CD14-positive monocyte (primary cell): ENCODE measurements at regions not wholly inside any gene's neighbourhood (a gene's known extent, or its start where the extent isn't known, plus 50 kb on each side); places are given as distances from the start of the nearest gene placed in this dataset.
"Not testable (repeated sequence)": the region's sequence is repeated elsewhere in the genome, so short reads cannot be mapped to it uniquely, and the experiment has no call there.

ENCODE experiments used
- DNase-seq, 3 donors: peaks; one replicate each; pipeline ENCODE4 v3.0.0-alpha.2; 2011 to 2022
- H2AFZ ChIP-seq: 2 replicates; pipeline ENCODE4 v1.6.0; 2012; ENCODE audit warnings: mild to moderate bottlenecking, low read depth, low read length, inconsistent platforms; ENCODE audit not compliant: insufficient read depth, poor library complexity, severe bottlenecking
- H3K27ac ChIP-seq, 2 donors: 1 replicate in 1 of 2; 2 replicates in 1 of 2; pipeline ENCODE4 v1.5.1; 2012 to 2013; ENCODE audit warnings: low read length in 2 of 2, control low read depth in 1 of 2, inconsistent platforms in 1 of 2, low read depth in 1 of 2, mild to moderate bottlenecking in 1 of 2
- H3K27me3 ChIP-seq, 2 donors: one replicate each; pipeline versions ENCODE4 v1.6.0 to v1.6.1; 2011 to 2013; ENCODE audit warnings: low read length in 2 of 2; ENCODE audit not compliant: control insufficient read depth in 2 of 2, insufficient read depth in 2 of 2
- H3K36me3 ChIP-seq, 2 donors: replicated peaks in 1 of 2; 1 replicate in 1 of 2; 2 replicates in 1 of 2; pipeline versions ENCODE4 v1.5.1 to v1.6.1; 2012 to 2013; ENCODE audit warnings: low read length in 2 of 2, control low read depth in 1 of 2, inconsistent platforms in 1 of 2, mild to moderate bottlenecking in 1 of 2; ENCODE audit not compliant: insufficient read depth in 2 of 2, control insufficient read depth in 1 of 2
- H3K4me1 ChIP-seq, 2 donors: 1 replicate in 1 of 2; 2 replicates in 1 of 2; pipeline versions ENCODE4 v1.5.1 to v1.6.1; 2012 to 2013; ENCODE audit warnings: low read length in 2 of 2, control low read depth in 1 of 2, inconsistent platforms in 1 of 2, mild to moderate bottlenecking in 1 of 2, moderate library complexity in 1 of 2; ENCODE audit not compliant: insufficient read depth in 2 of 2, control insufficient read depth in 1 of 2
- H3K4me2 ChIP-seq: replicated peaks from 2 replicates; pipeline ENCODE3; 2012; ENCODE audit warnings: low read length, moderate library complexity, mild to moderate bottlenecking; ENCODE audit not compliant: poor library complexity, severe bottlenecking; ENCODE audit errors: extremely low read depth
- H3K4me3 ChIP-seq, 3 experiments: fragments of 200-600 bp in 1 of 3; sonication (generic) in 1 of 3; replicated peaks in 1 of 3; 1 replicate in 2 of 3; 2 replicates in 1 of 3; pipeline ENCODE4 v1.5.1; 2011 to 2013; ENCODE audit warnings: low read length in 3 of 3, mild to moderate bottlenecking in 3 of 3, control low read depth in 2 of 3, low read depth in 2 of 3, inconsistent platforms in 1 of 3, moderate library complexity in 1 of 3
- H3K79me2 ChIP-seq: 2 replicates; pipeline ENCODE4 v1.6.0; 2012; ENCODE audit warnings: mild to moderate bottlenecking, control low read depth, inconsistent platforms, low read length, moderate library complexity; ENCODE audit not compliant: insufficient read depth
- H3K9ac ChIP-seq: 2 replicates; pipeline ENCODE4 v1.6.0; 2017; ENCODE audit warnings: low read length, mild to moderate bottlenecking; ENCODE audit not compliant: insufficient read depth, poor library complexity, severe bottlenecking
- H3K9me3 ChIP-seq, 2 donors: replicated peaks in 1 of 2; 1 replicate in 1 of 2; 2 replicates in 1 of 2; pipeline versions ENCODE4 v1.5.1 to v1.6.1; 2012 to 2013; ENCODE audit warnings: low read length in 2 of 2, control low read depth in 1 of 2; ENCODE audit not compliant: control insufficient read depth in 1 of 2, insufficient read depth in 1 of 2
- H4K20me1 ChIP-seq: 2 replicates; pipeline ENCODE4 v1.6.0; 2012; ENCODE audit warnings: mild to moderate bottlenecking, low read length, control low read depth, moderate library complexity; ENCODE audit not compliant: insufficient read depth
- H3K27ac Mint-ChIP-seq, 7 donors: one replicate each; pipeline ENCODE4 v1.8.0; 2020; ENCODE audit warnings: mild to moderate bottlenecking in 7 of 7, mixed read lengths in 7 of 7, moderate library complexity in 6 of 7, inconsistent platforms in 2 of 7
- H3K27me3 Mint-ChIP-seq, 3 donors: one replicate each; pipeline ENCODE4 v1.8.0; 2021 to 2022; ENCODE audit warnings: low read depth in 3 of 3, mild to moderate bottlenecking in 3 of 3, mixed read lengths in 3 of 3, moderate library complexity in 3 of 3, inconsistent platforms in 1 of 3
- H3K36me3 Mint-ChIP-seq, 2 donors: one replicate each; pipeline ENCODE4 v1.8.0; 2020; ENCODE audit warnings: mixed read lengths in 2 of 2, inconsistent platforms in 1 of 2, mild to moderate bottlenecking in 1 of 2
- H3K4me1 Mint-ChIP-seq: one replicate; pipeline ENCODE4 v1.8.0; 2020; ENCODE audit warnings: mild to moderate bottlenecking, mixed read lengths
- H3K4me3 Mint-ChIP-seq, 2 donors: one replicate each; pipeline ENCODE4 v1.8.0; 2020; ENCODE audit warnings: mild to moderate bottlenecking in 2 of 2, mixed read lengths in 2 of 2, moderate library complexity in 1 of 2
- H3K9me3 Mint-ChIP-seq, 7 donors: one replicate each; pipeline ENCODE4 v1.8.0; 2020 to 2022; ENCODE audit warnings: mixed read lengths in 7 of 7, mild to moderate bottlenecking in 6 of 7, moderate library complexity in 6 of 7, inconsistent platforms in 2 of 7
- WGBS: methylation state at CpG from one replicate; pipeline ENCODE4 v1.1.5; 2013; ENCODE audit warnings: missing lambda C conversion rate; ENCODE audit not compliant: insufficient coverage; 5-methylcytosine and 5-hydroxymethylcytosine counted together
- intact Hi-C, 2 donors: fragments of 100-400 bp; cut with micrococcal nuclease; formaldehyde crosslinking; loops; one replicate each; pipeline versions ENCODE4 v1.15.0 to v1.15.1; 2023
- TF ChIP-seq, protein P1 (sequence below): fragments of 200-600 bp; IDR thresholded peaks from one replicate; pipeline ENCODE4 v1.8.0; 2022; ENCODE audit warnings: antibody characterized with exemption, mild to moderate bottlenecking

DNA sequence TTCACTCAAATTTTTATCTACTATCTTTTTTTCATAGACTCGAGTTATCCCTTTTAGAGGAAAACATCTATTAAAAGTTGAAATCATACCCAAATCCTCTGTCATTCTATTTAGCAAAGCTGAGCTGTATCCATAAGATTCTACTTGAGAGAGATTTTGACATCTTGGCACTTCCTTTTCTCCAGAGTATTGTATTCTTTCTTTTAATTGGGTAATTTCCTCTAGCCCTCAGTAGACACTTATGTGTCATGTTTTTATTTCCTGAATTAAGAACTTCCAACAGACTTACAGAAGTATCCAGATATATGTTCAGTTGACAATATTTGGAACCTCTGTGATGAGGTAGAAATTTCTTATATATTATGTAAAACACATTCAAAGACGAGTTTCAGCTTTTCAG is 201.6 kb upstream of the NR3C2 start:
- no peak overlapping the region for H3K27ac Mint-ChIP-seq
- H3K36me3 ChIP-seq = no peaks in the 10 kb centered on the region
- H3K9me3 ChIP-seq = peaks cover 0 to 4% of the 10 kb centered on the region in 2 donors
- no peaks in the 10 kb centered on the region for H3K79me2 ChIP-seq
- H2AFZ ChIP-seq = no peak overlapping the region
- peaks cover 0 to 23% (median 6%) of the 10 kb centered on the region in 7 donors for H3K9me3 Mint-ChIP-seq
- no peak for DNase-seq
- intact Hi-C loops = no loop called here
- no peak overlapping the region for H3K4me3 ChIP-seq
- WGBS = no CpG with 5 or more reads among the region's 2 CpGs
- no peak overlapping the region for H3K4me2 ChIP-seq
- H3K9ac ChIP-seq = no peak overlapping the region
- no peaks in the 10 kb centered on the region for H3K36me3 Mint-ChIP-seq
- H3K4me1 Mint-ChIP-seq = no peaks in the 10 kb centered on the region
- no peaks in the 10 kb centered on the region for H3K27me3 ChIP-seq
- H3K27ac ChIP-seq = no peak overlapping the region
- no peak overlapping the region for H3K4me3 Mint-ChIP-seq
- TF ChIP-seq, protein P1, sequence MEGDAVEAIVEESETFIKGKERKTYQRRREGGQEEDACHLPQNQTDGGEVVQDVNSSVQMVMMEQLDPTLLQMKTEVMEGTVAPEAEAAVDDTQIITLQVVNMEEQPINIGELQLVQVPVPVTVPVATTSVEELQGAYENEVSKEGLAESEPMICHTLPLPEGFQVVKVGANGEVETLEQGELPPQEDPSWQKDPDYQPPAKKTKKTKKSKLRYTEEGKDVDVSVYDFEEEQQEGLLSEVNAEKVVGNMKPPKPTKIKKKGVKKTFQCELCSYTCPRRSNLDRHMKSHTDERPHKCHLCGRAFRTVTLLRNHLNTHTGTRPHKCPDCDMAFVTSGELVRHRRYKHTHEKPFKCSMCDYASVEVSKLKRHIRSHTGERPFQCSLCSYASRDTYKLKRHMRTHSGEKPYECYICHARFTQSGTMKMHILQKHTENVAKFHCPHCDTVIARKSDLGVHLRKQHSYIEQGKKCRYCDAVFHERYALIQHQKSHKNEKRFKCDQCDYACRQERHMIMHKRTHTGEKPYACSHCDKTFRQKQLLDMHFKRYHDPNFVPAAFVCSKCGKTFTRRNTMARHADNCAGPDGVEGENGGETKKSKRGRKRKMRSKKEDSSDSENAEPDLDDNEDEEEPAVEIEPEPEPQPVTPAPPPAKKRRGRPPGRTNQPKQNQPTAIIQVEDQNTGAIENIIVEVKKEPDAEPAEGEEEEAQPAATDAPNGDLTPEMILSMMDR = no peak
- H3K4me1 ChIP-seq = no peaks in the 10 kb centered on the region
- no peaks in the 10 kb centered on the region for H4K20me1 ChIP-seq
- no peaks in the 10 kb centered on the region for H3K27me3 Mint-ChIP-seq

DNA sequence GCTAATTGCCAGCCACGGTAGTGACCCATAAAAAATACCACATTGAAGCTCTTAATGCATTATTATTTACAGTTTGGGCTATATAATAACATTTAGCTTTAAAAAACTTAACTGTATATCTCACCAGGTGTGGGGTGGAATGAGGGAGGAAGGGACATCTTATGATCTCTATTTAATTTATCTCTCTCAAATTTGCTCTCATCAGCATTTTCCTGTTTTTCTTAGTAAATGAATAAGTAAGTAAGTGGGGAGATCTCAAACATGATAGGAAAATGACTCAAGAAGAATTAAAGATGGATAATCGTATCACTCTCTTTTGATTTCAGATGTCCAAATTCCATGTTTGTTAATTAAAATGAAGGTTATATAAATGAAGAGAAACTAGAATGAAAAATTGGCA is 200.7 kb upstream of the NR3C2 start:
- Histone ChIP-seq H4K20me1 (no peaks in the 10 kb centered on the region), H2AFZ (no peak overlapping the region), H3K4me3 (no peak overlapping the region), H3K4me1 (no peaks in the 10 kb centered on the region), H3K27ac (no peak overlapping the region), H3K79me2 (no peaks in the 10 kb centered on the region), H3K36me3 (no peaks in the 10 kb centered on the region), H3K9ac (no peak overlapping the region), H3K4me2 (no peak overlapping the region), H3K27me3 (no peaks in the 10 kb centered on the region), H3K9me3 (peaks cover 0 to 6% of the 10 kb centered on the region in 2 donors)
- TF ChIP-seq, protein P1 = no peak
- no peak overlapping the region for H3K4me3 Mint-ChIP-seq
- H3K4me1 Mint-ChIP-seq = no peaks in the 10 kb centered on the region
- WGBS = no CpG with 5 or more reads among the region's 2 CpGs
- intact Hi-C loops = no loop called here
- peaks cover 1 to 22% (median 7%) of the 10 kb centered on the region in 7 donors for H3K9me3 Mint-ChIP-seq
- no peaks in the 10 kb centered on the region for H3K27me3 Mint-ChIP-seq
- DNase-seq = no peak
- H3K27ac Mint-ChIP-seq = no peak overlapping the region
- H3K36me3 Mint-ChIP-seq = no peaks in the 10 kb centered on the region

- H3K4me3 ChIP-seq, H3K27ac ChIP-seq, H3K36me3 ChIP-seq, H3K36me3 Mint-ChIP-seq, H3K4me2 ChIP-seq, H3K27me3 Mint-ChIP-seq, intact Hi-C loops, H2AFZ ChIP-seq, H4K20me1 ChIP-seq, H3K9ac ChIP-seq, DNase-seq, H3K79me2 ChIP-seq, H3K4me3 Mint-ChIP-seq, H3K4me1 ChIP-seq, H3K27me3 ChIP-seq, H3K27ac Mint-ChIP-seq, H3K4me1 Mint-ChIP-seq: not testable (repeated sequence)
- H3K9me3 ChIP-seq = peaks cover 11 to 22% of the 10 kb centered on the region in 2 donors
- H3K9me3 Mint-ChIP-seq = peaks cover 13 to 32% (median 23%) of the 10 kb centered on the region in 7 donors
- WGBS = 86% methylated on average over 1 of the region's 2 CpGs
These were observed 195.9 kb upstream of the NR3C2 start for GRCh38 chr4:148638079-148638478.
